HG03139 (cell line): ENCODE measurements at regions not wholly inside any gene's neighbourhood (a gene's known extent, or its start where the extent isn't known, plus 50 kb on each side); places are given as distances from the start of the nearest gene placed in this dataset.

ENCODE experiments used
- ATAC-seq: cut with Tn5 transposase; IDR thresholded peaks from one replicate; pipeline ENCODE4 v1.9.1; 2021; ENCODE audit not compliant: unreplicated experiment

- no peak for ATAC-seq
Observed at GRCh38 chr5:115072266-115073064, 97.2 kb downstream of the TRIM36 start.

GRCh38 chr5:115070737-115071136 lies 99.0 kb downstream of the TRIM36 start:
- ATAC-seq: no peak

GRCh38 chr5:115069087-115069968 lies 100.4 kb downstream of the TRIM36 start:
- no peak for ATAC-seq

GRCh38 chr5:115068239-115069086 lies 101.2 kb downstream of the TRIM36 start:
- peak; percentile 59 for ATAC-seq

GRCh38 chr5:115064380-115064779 lies 105.3 kb downstream of the TRIM36 start:
- ATAC-seq: no peak

- ATAC-seq: no peak
Observed at GRCh38 chr5:115054387-115054951, 115.2 kb downstream of the TRIM36 start.

- ATAC-seq: no peak
Observed at GRCh38 chr5:115052948-115053347, 116.8 kb downstream of the TRIM36 start.

GRCh38 chr5:115050866-115051265 lies 118.8 kb downstream of the TRIM36 start:
- no peak for ATAC-seq

- ATAC-seq: no peak
Observed at GRCh38 chr5:115033861-115034260, 135.8 kb downstream of the TRIM36 start.

GRCh38 chr5:115028557-115028956 lies 141.2 kb downstream of the TRIM36 start:
- ATAC-seq: no peak

GRCh38 chr5:115024922-115025321 lies 144.8 kb downstream of the TRIM36 start:
- no peak for ATAC-seq

GRCh38 chr5:115022303-115022702 lies 147.4 kb downstream of the TRIM36 start:
- ATAC-seq: no peak

GRCh38 chr5:115016646-115017045 lies 153.1 kb downstream of the TRIM36 start:
- ATAC-seq: no peak

GRCh38 chr5:114999176-114999575 lies 170.5 kb downstream of the TRIM36 start:
- ATAC-seq: no peak

GRCh38 chr5:114989512-114989911 lies 180.2 kb downstream of the TRIM36 start:
- ATAC-seq: no peak

- no peak for ATAC-seq
Observed at GRCh38 chr5:114988096-114988495, 181.6 kb downstream of the TRIM36 start.

- ATAC-seq: no peak
Observed at GRCh38 chr5:114984796-114985195, 184.9 kb downstream of the TRIM36 start.

- ATAC-seq: no peak
Observed at GRCh38 chr5:114981111-114981510, 188.6 kb downstream of the TRIM36 start.

- no peak for ATAC-seq
Observed at GRCh38 chr5:114977979-114978573, 191.6 kb downstream of the TRIM36 start.

- no peak for ATAC-seq
Observed at GRCh38 chr5:114969482-114969881, 200.2 kb downstream of the TRIM36 start.
